ENCODE measurements at regions not wholly inside any gene's neighbourhood (a gene's known extent, or its start where the extent isn't known, plus 50 kb on each side); places are given as distances from the start of the nearest gene placed in this dataset.

GRCh38 chr11:45399166-45399565 lies 113.0 kb upstream of the SYT13 start:
- H3K27me3 Mint-ChIP-seq (ENCODE audit: low read depth in 3 of 3) = peaks cover 13 to 17% (median 15%) of the 10 kb centered on the region in 3 donors
- H2AFZ ChIP-seq (ENCODE audit: insufficient read depth, low read depth, low read length, poor library complexity, severe bottlenecking) = no peak overlapping the region
- peaks cover 0 to 2% of the 10 kb centered on the region in 2 donors for H3K27me3 ChIP-seq (ENCODE audit: control insufficient read depth in 2 of 2, insufficient read depth in 2 of 2, low read length in 2 of 2)
- H3K4me3 ChIP-seq (replicated peaks in 1 of 3; ENCODE audit: low read depth in 2 of 3, low read length in 3 of 3) = no peak overlapping the region
- no peak overlapping the region for H3K4me3 Mint-ChIP-seq
- H3K4me2 ChIP-seq (replicated peaks; ENCODE audit: extremely low read depth, low read length, poor library complexity, severe bottlenecking) = no peak overlapping the region
- no peak overlapping the region for H3K27ac ChIP-seq (ENCODE audit: low read depth in 1 of 2, low read length in 2 of 2)
- no peak overlapping the region for H3K27ac Mint-ChIP-seq
- H3K4me1 ChIP-seq (ENCODE audit: control insufficient read depth in 1 of 2, insufficient read depth in 2 of 2, low read length in 2 of 2) = no peaks in the 10 kb centered on the region
- H3K9me3 Mint-ChIP-seq = peaks cover 0 to 2% (median 0%) of the 10 kb centered on the region in 7 donors
- H3K9ac ChIP-seq (ENCODE audit: insufficient read depth, low read length, poor library complexity, severe bottlenecking) = no peak overlapping the region
- no peak for TF ChIP-seq CTCF (IDR thresholded peaks at IDR 0.05)
- H3K9me3 ChIP-seq (replicated peaks in 1 of 2; ENCODE audit: control insufficient read depth in 1 of 2, insufficient read depth in 1 of 2, low read length in 2 of 2) = no peaks in the 10 kb centered on the region
- no peak for DNase-seq
- H3K36me3 Mint-ChIP-seq = no peaks in the 10 kb centered on the region
- intact Hi-C loops (cut with micrococcal nuclease) = no loop called here
- no peaks in the 10 kb centered on the region for H3K4me1 Mint-ChIP-seq
- 80% methylated on average over 2 of the region's 3 CpGs for WGBS (ENCODE audit: insufficient coverage)
- H4K20me1 ChIP-seq (ENCODE audit: insufficient read depth, low read length) = no peaks in the 10 kb centered on the region
- no peaks in the 10 kb centered on the region for H3K79me2 ChIP-seq (ENCODE audit: insufficient read depth, low read length)
- H3K36me3 ChIP-seq (replicated peaks in 1 of 2; ENCODE audit: control insufficient read depth in 1 of 2, insufficient read depth in 2 of 2, low read length in 2 of 2) = no peaks in the 10 kb centered on the region

DNA sequence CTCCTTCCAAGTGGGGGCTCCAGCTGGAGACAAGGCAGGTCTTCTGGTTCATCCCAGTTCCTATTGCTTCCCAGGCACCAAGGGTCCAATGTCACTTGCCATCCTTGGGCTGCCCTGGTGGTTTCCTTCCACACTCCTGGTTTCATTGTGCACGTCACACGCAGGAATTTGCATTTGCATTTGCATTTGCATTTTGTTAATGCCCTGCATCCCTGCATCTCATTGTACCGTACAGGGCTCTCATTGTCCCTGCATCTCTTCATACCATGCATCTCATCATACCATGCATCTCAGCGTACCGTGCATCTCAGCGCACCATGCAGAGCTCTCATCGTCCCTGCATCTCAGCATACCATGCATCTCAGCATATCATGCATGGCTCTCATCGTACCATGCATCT lies 112.2 kb upstream of the SYT13 start:
- Histone ChIP-seq H3K27ac (ENCODE audit: low read depth in 1 of 2, low read length in 2 of 2) (no peak overlapping the region), H2AFZ (ENCODE audit: insufficient read depth, low read depth, low read length, poor library complexity, severe bottlenecking) (no peak overlapping the region), H3K4me3 (replicated peaks in 1 of 3; ENCODE audit: low read depth in 2 of 3, low read length in 3 of 3) (no peak overlapping the region), H3K27me3 (ENCODE audit: control insufficient read depth in 2 of 2, insufficient read depth in 2 of 2, low read length in 2 of 2) (peaks cover 0 to 2% of the 10 kb centered on the region in 2 donors), H3K79me2 (ENCODE audit: insufficient read depth, low read length) (no peaks in the 10 kb centered on the region), H3K4me1 (ENCODE audit: control insufficient read depth in 1 of 2, insufficient read depth in 2 of 2, low read length in 2 of 2) (no peaks in the 10 kb centered on the region), H3K4me2 (replicated peaks; ENCODE audit: extremely low read depth, low read length, poor library complexity, severe bottlenecking) (no peak overlapping the region), H4K20me1 (ENCODE audit: insufficient read depth, low read length) (no peaks in the 10 kb centered on the region), H3K36me3 (replicated peaks in 1 of 2; ENCODE audit: control insufficient read depth in 1 of 2, insufficient read depth in 2 of 2, low read length in 2 of 2) (no peaks in the 10 kb centered on the region), H3K9ac (ENCODE audit: insufficient read depth, low read length, poor library complexity, severe bottlenecking) (no peak overlapping the region), H3K9me3 (replicated peaks in 1 of 2; ENCODE audit: control insufficient read depth in 1 of 2, insufficient read depth in 1 of 2, low read length in 2 of 2) (no peaks in the 10 kb centered on the region)
- peaks cover 13 to 17% (median 13%) of the 10 kb centered on the region in 3 donors for H3K27me3 Mint-ChIP-seq (ENCODE audit: low read depth in 3 of 3)
- 94% methylated on average over 8 of the region's 8 CpGs for WGBS (ENCODE audit: insufficient coverage)
- TF ChIP-seq CTCF (IDR thresholded peaks at IDR 0.05) = no peak
- H3K27ac Mint-ChIP-seq = no peak overlapping the region
- H3K4me1 Mint-ChIP-seq = no peaks in the 10 kb centered on the region
- no peak for DNase-seq
- H3K36me3 Mint-ChIP-seq = no peaks in the 10 kb centered on the region
- no peak overlapping the region for H3K4me3 Mint-ChIP-seq
- H3K9me3 Mint-ChIP-seq = peaks cover 0 to 2% (median 0%) of the 10 kb centered on the region in 7 donors
- intact Hi-C loops (cut with micrococcal nuclease) = no loop called here
